ENCODE measurements at regions not wholly inside any gene's neighbourhood (a gene's known extent, or its start where the extent isn't known, plus 50 kb on each side); places are given as distances from the start of the nearest gene placed in this dataset.

DNA sequence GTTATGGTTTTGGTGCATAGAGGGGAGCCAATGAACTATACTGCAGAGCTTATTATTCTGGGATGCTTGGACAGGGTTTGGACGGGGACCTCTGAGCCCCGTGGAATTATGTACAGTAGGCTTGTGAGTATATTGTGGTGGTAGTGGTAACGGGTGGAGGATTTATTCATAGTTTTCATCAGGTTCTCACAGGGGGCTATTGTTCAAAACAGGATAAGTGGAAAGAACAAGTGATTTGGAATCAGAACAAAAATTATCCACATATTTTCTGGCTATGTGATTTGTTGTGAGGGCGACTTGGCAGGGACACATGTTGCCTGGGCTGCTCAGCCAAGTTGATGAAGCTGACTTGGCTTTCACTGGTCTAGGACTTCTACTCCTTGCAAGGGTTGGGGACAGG lies 64.6 kb upstream of the ELOVL5 start:
- no peak for DNase-seq (ENCODE audit: low spot score)

DNA sequence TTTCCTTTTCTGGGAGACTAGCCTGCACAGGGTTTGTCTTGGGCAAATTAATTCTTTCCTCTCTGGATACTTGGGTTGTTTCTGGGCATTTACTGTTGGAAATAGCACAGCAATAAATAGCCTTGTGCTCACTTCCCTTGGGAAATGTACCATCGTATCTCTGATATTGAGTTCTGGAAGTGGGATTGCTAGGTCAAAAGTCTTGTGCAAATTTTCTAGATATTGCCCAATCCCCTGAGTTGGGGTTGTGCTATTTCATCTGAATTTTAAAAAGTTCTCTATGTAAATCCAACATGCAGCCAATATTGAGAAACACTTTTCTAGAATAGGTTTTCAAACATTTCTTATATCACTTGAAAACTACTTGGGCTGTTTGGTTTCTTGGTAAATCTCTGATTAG lies 64.0 kb upstream of the ELOVL5 start:
- no peak for DNase-seq (ENCODE audit: low spot score)

DNA sequence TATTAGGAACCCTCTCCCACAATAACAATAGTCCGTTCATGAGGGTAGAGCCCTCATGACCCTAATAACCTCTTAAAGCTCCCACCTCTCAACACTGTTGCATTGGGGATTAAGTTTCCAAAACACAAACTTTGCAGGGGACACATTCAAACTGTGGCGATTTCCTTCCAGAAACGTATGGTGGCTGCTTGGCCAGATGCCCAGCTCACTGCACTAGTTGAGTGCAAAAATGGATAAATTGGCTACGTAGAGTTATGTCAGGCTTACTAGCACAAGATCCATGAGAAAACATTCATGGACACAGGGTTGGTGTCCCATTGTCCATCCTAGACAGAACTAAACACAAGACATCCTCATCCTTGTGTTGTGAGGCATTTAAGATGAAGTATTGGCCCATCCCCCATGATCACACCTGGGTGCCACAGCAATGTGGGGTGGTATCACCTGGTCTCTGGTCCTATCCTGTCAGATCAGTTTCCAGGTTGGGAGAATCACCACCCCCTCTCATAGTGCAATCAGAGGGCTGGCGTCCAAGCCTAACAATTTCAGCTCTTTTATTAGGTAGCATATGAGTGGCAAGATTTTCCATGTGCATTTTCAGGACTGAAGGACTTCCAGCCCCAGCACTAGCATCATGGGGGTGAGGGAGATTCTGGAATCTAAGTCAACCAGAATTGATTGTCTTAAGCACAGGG lies 63.4 kb upstream of the ELOVL5 start:
- no peak for DNase-seq (ENCODE audit: low spot score)

GRCh38 chr6:53411451-53411850 lies 62.7 kb upstream of the ELOVL5 start:
- DNase-seq (ENCODE audit: low spot score): no peak

GRCh38 chr6:53410508-53411258 lies 61.9 kb upstream of the ELOVL5 start:
- peak; percentile 40 for DNase-seq (ENCODE audit: low spot score)

GRCh38 chr6:53408826-53409225 lies 60.1 kb upstream of the ELOVL5 start:
- DNase-seq (ENCODE audit: low spot score): no peak

- DNase-seq (ENCODE audit: low spot score): no peak
Measured at GRCh38 chr6:53399027-53399344, 50.2 kb upstream of the ELOVL5 start.

- no peak for DNase-seq (ENCODE audit: low spot score)
Measured at GRCh38 chr6:53398247-53399026, 49.7 kb upstream of the ELOVL5 start.

Measured in hematopoietic multipotent progenitor cell treated with erythropoietin and hydrocortisone succinate and interleukin-3 and kit ligand, for 17 days (in vitro differentiated cells).